Spinal cord (tissue), 9 donors: ENCODE measurements at regions not wholly inside any gene's neighbourhood (a gene's known extent, or its start where the extent isn't known, plus 50 kb on each side); places are given as distances from the start of the nearest gene placed in this dataset.

Source experiments
- DNase-seq, 6 donors: peaks; one replicate each; pipeline versions ENCODE4 v3.0.0 to v3.0.0-alpha.2; 2013 to 2015; ENCODE audit warnings: low spot score in 6 of 6, low read depth in 4 of 6
- H3K27ac ChIP-seq: one replicate; pipeline ENCODE4 v1.5.1; 2013; ENCODE audit warnings: low read depth, low read length, control low read depth
- H3K27me3 ChIP-seq: one replicate; pipeline ENCODE4 v1.6.1; 2013; ENCODE audit warnings: low read length; ENCODE audit not compliant: control insufficient read depth, insufficient read depth
- H3K36me3 ChIP-seq: one replicate; pipeline ENCODE4 v1.6.1; 2013; ENCODE audit warnings: low read length; ENCODE audit not compliant: control insufficient read depth, insufficient read depth
- H3K4me1 ChIP-seq: one replicate; pipeline ENCODE4 v1.6.1; 2013; ENCODE audit warnings: low read length; ENCODE audit not compliant: control insufficient read depth, insufficient read depth
- H3K4me3 ChIP-seq: one replicate; pipeline ENCODE4 v1.5.1; 2013; ENCODE audit warnings: low read depth, low read length, control low read depth
- H3K9me3 ChIP-seq: one replicate; pipeline ENCODE4 v1.6.1; 2013; ENCODE audit warnings: low read length; ENCODE audit not compliant: control insufficient read depth, insufficient read depth
- WGBS: methylation state at CpG from one replicate; pipeline ENCODE4 v1.1.5; 2013; ENCODE audit warnings: missing lambda C conversion rate; ENCODE audit not compliant: insufficient coverage; 5-methylcytosine and 5-hydroxymethylcytosine counted together
- donor health status: healthy.

GRCh38 chr14:86570371-86570770, 1040.4 kb downstream of the FLRT2 start:
- no peak for DNase-seq
- no peaks in the 10 kb centered on the region for H3K36me3 ChIP-seq
- no peaks in the 10 kb centered on the region for H3K27me3 ChIP-seq
- peaks cover 9% of the 10 kb centered on the region for H3K9me3 ChIP-seq
- no peaks in the 10 kb centered on the region for H3K4me1 ChIP-seq
- H3K27ac ChIP-seq, result no peak overlapping the region
- H3K4me3 ChIP-seq, result no peak overlapping the region

DNA sequence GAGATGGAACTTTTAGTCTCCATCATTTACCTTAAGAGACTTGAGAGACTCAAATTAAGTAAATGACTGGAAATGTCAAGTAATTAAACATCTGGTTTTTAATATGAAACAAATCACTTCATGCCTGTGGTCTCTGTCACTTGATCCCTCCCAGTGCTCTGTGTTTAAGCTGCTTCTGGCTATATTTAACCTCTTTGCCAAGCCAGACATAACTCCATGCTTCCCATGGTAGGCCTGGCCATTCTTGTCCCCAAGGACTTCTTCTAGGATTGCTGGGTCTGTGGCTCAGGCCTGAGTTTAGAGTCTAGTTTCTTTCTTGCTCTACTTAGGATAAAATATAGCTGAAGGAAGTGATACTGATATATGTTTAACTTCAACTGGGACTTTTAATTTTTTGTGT, 1013.6 kb downstream of the FLRT2 start:
- Histone ChIP-seq H3K36me3 (no peaks in the 10 kb centered on the region), H3K27ac (no peak overlapping the region), H3K4me1 (no peaks in the 10 kb centered on the region), H3K27me3 (no peaks in the 10 kb centered on the region), H3K4me3 (no peak overlapping the region), H3K9me3 (no peaks in the 10 kb centered on the region)
- no peak for DNase-seq

DNA sequence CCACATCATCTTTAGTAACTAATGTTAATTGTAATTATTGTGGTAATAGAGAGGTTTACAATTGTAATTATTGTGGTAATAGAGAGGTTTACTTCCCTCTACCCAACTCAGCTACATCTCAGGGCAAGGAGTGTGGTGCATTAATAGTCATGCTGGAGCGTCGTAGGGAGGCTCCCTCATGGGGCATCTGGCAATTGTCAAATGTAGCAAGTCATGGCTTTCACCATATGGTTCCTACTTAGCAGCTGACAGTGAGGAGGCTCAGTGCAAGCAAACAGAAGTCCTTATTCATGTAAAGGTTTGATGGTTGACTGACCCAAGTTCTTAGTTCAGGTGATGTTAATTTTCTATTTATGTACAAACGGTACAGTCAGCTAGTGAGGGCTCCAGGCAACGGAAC, 1012.0 kb downstream of the FLRT2 start:
- Histone ChIP-seq H3K36me3 (no peaks in the 10 kb centered on the region), H3K27ac (no peak overlapping the region), H3K4me1 (no peaks in the 10 kb centered on the region), H3K9me3 (no peaks in the 10 kb centered on the region), H3K4me3 (no peak overlapping the region), H3K27me3 (no peaks in the 10 kb centered on the region)
- DNase-seq, result no peak
- 72% methylated on average over 4 of the region's 4 CpGs for WGBS

DNA sequence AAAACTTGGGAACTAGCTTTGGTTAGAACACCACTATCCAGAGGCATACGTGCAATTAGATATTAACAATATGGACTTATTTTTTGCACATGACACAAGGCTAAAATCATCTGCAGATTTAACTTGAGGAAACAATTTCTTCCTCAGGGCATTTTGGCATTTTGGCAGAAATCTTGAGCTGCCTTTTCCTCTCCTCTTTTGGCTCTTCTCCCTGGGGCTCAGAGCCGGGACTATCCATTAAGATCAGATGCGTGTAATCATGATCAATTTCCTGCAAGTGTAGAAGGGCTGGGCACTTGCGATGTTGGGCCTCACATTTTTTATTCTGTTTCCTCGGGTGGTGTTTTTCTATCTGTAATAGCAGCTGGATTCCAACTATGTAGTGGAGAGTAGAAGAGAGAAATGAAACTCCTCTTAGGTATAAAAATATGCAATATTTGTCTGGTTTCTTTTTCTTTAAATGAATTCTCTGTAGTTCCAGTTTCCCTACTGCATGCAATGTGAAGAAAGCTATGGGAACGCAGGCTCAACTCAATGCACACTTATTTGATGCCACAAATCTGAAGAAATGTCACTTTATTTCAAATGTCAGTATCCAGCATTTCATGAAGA, 1010.8 kb downstream of the FLRT2 start:
- Histone ChIP-seq H3K4me3 (no peak overlapping the region), H3K27me3 (no peaks in the 10 kb centered on the region), H3K9me3 (no peaks in the 10 kb centered on the region), H3K27ac (no peak overlapping the region), H3K4me1 (no peaks in the 10 kb centered on the region), H3K36me3 (no peaks in the 10 kb centered on the region)
- 80% methylated on average over 3 of the region's 6 CpGs for WGBS
- DNase-seq, result no peak

GRCh38 chr14:86539361-86540070, 1009.6 kb downstream of the FLRT2 start:
- H3K4me1 ChIP-seq, result no peaks in the 10 kb centered on the region
- H3K27ac ChIP-seq, result no peak overlapping the region
- WGBS, result 100% methylated on average over 1 of the region's 2 CpGs
- no peak for DNase-seq
- no peaks in the 10 kb centered on the region for H3K9me3 ChIP-seq
- H3K36me3 ChIP-seq, result no peaks in the 10 kb centered on the region
- no peaks in the 10 kb centered on the region for H3K27me3 ChIP-seq
- no peak overlapping the region for H3K4me3 ChIP-seq

- H3K4me3 ChIP-seq, result no peak overlapping the region
- no peaks in the 10 kb centered on the region for H3K4me1 ChIP-seq
- H3K27ac ChIP-seq, result no peak overlapping the region
- no peaks in the 10 kb centered on the region for H3K36me3 ChIP-seq
- H3K27me3 ChIP-seq, result no peaks in the 10 kb centered on the region
- H3K9me3 ChIP-seq, result no peaks in the 10 kb centered on the region
- no peak for DNase-seq
- 67% methylated on average over 1 of the region's 4 CpGs for WGBS
These were observed 1003.9 kb downstream of the FLRT2 start for GRCh38 chr14:86533834-86534233.

DNA sequence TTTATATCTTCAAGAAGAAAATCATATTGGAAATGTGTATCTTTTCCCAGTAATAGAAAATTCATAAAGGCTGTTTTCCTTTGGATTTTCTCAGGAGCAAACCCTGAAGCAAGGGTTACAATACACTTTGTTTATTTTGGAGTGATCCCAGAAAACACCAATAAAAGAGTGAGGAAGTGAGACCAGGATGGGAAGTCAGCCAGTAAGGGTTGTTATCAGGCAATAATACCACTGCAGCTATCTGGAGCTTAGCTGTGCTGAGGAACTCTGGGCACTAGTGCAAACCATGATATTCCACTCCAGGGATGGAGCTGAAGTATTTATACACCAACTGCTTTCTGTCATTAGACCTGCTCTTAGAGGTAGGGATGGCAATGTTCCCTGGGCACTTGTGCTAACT, 1002.3 kb downstream of the FLRT2 start:
- Histone ChIP-seq H3K36me3 (no peaks in the 10 kb centered on the region), H3K4me3 (no peak overlapping the region), H3K27me3 (no peaks in the 10 kb centered on the region), H3K9me3 (no peaks in the 10 kb centered on the region), H3K4me1 (no peaks in the 10 kb centered on the region), H3K27ac (no peak overlapping the region)
- no peak for DNase-seq

- DNase-seq, result no peak
- H3K9me3 ChIP-seq, result no peaks in the 10 kb centered on the region
These were observed 1000.5 kb downstream of the FLRT2 start for GRCh38 chr14:86530457-86530856.

GRCh38 chr14:86527312-86527711, 997.4 kb downstream of the FLRT2 start:
- DNase-seq, result no peak
- no peaks in the 10 kb centered on the region for H3K4me1 ChIP-seq
- H3K27ac ChIP-seq, result no peak overlapping the region
- no peaks in the 10 kb centered on the region for H3K36me3 ChIP-seq
- no peaks in the 10 kb centered on the region for H3K27me3 ChIP-seq
- H3K9me3 ChIP-seq, result no peaks in the 10 kb centered on the region
- no peak overlapping the region for H3K4me3 ChIP-seq

More at GRCh38 chr14:86530457-86530856, 1000.5 kb downstream of the FLRT2 start:
- no peaks in the 10 kb centered on the region for H3K27me3 ChIP-seq
- H3K4me1 ChIP-seq, result no peaks in the 10 kb centered on the region
- H3K27ac ChIP-seq, result no peak overlapping the region
- no peak overlapping the region for H3K4me3 ChIP-seq
- H3K36me3 ChIP-seq, result no peaks in the 10 kb centered on the region
- 100% methylated on average over 1 of the region's 4 CpGs for WGBS

DNA sequence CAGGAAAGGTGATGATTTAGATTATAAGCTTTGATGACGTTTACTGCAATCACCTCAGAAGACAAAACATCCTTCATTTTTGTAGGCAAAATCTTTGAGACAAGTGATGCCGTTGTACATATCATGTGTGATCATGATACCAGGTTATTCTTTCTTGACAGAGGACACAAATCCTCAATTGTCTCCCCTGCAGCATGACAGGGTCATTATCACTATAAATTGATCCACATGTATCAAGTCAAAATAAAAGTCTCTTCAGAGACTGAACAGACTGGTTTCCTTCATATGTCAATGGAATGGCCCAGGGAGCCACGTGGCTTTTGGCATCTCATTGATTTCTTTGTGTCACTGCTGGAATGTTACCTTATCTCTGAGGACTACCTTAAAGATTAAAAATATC, 995.7 kb downstream of the FLRT2 start:
- WGBS, result 43% methylated on average over 2 of the region's 3 CpGs
- Histone ChIP-seq H3K27ac (no peak overlapping the region), H3K4me1 (no peaks in the 10 kb centered on the region), H3K9me3 (no peaks in the 10 kb centered on the region), H3K4me3 (no peak overlapping the region), H3K36me3 (no peaks in the 10 kb centered on the region), H3K27me3 (no peaks in the 10 kb centered on the region)
- DNase-seq, result no peak
